Right atrium auricular region (tissue), 2 donors: ENCODE measurements at regions not wholly inside any gene's neighbourhood (a gene's known extent, or its start where the extent isn't known, plus 50 kb on each side); places are given as distances from the start of the nearest gene placed in this dataset.

Experiments
- DNase-seq: peaks from one replicate; pipeline ENCODE4 v3.0.0-alpha.2; 2019; ENCODE audit warnings: low spot score
- H3K27ac ChIP-seq, 2 donors: fragments of 200-600 bp; sonication (generic); 1 replicate in 1 of 2; 2 replicates in 1 of 2; pipeline ENCODE4 v1.5.1; 2016 to 2019
- H3K27me3 ChIP-seq, 2 donors: fragments of 200-600 bp; sonication (generic); one replicate each; pipeline versions ENCODE4 v1.5.1 to v1.6.0; 2017 to 2019
- H3K36me3 ChIP-seq: fragments of 200-600 bp; sonication (generic); one replicate; pipeline ENCODE4 v1.5.1; 2016
- H3K4me1 ChIP-seq, 2 donors: fragments of 200-600 bp; sonication (generic); one replicate each; pipeline versions ENCODE4 v1.5.1 to v1.6.0; 2017 to 2019
- H3K4me3 ChIP-seq, 2 donors: fragments of 200-600 bp; sonication (generic); 1 replicate in 1 of 2; 2 replicates in 1 of 2; pipeline ENCODE4 v1.5.1; 2017 to 2019; ENCODE audit warnings: mild to moderate bottlenecking in 1 of 2, moderate library complexity in 1 of 2
- H3K9me3 ChIP-seq, 2 donors: fragments of 200-600 bp; sonication (generic); one replicate each; pipeline ENCODE4 v1.5.1; 2019
- CTCF ChIP-seq, 2 donors: fragments of 200-600 bp; sonication (generic); IDR thresholded peaks; one replicate each; pipeline ENCODE4 v1.5.1; 2019; ENCODE audit warnings: antibody characterized with exemption in 2 of 2

- Histone ChIP-seq H3K27ac (no peak overlapping the region), H3K4me1 (peaks cover 0 to 5% of the 10 kb centered on the region in 2 donors), H3K27me3 (no peaks in the 10 kb centered on the region), H3K9me3 (no peaks in the 10 kb centered on the region), H3K4me3 (no peak overlapping the region), H3K36me3 (no peaks in the 10 kb centered on the region)
- no peak for DNase-seq
- TF ChIP-seq CTCF (IDR thresholded peaks at IDR 0.05): no peak
Measured at GRCh38 chr15:92538115-92538514, 117.5 kb downstream of the FAM174B start.

GRCh38 chr15:92533298-92533697 lies 122.3 kb downstream of the FAM174B start:
- DNase-seq: no peak
- TF ChIP-seq CTCF (IDR thresholded peaks at IDR 0.05): no peak
- Histone ChIP-seq H3K27me3 (no peaks in the 10 kb centered on the region), H3K4me3 (no peak overlapping the region), H3K27ac (no peak overlapping the region), H3K9me3 (no peaks in the 10 kb centered on the region), H3K4me1 (no peaks in the 10 kb centered on the region), H3K36me3 (no peaks in the 10 kb centered on the region)

DNA sequence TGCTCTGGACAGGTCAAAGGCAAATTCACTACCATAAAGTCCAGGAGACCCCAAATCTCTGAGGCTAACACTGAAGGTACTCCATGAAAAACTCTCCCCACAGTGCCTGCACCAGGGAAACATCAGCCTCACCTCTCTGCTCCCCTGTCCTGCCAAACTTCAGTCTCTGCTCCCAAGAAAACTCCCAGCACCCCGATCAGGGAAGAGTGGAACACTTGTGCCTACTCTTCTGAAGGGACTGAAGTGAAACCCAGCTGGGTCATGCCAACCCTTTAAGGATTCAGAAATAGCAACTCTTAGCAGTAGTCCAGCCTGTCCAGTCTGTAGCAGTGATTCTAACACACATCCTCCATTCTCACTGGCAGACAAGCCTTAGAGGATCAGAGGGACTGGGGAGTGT lies 124.2 kb downstream of the FAM174B start:
- Histone ChIP-seq H3K4me1 (no peaks in the 10 kb centered on the region), H3K4me3 (no peak overlapping the region), H3K27me3 (no peaks in the 10 kb centered on the region), H3K27ac (no peak overlapping the region), H3K9me3 (no peaks in the 10 kb centered on the region), H3K36me3 (no peaks in the 10 kb centered on the region)
- DNase-seq: no peak
- TF ChIP-seq CTCF (IDR thresholded peaks at IDR 0.05): no peak

GRCh38 chr15:92528736-92529135 lies 126.8 kb downstream of the FAM174B start:
- H3K4me1 ChIP-seq: no peaks in the 10 kb centered on the region
- no peak overlapping the region for H3K27ac ChIP-seq
- no peak for TF ChIP-seq CTCF (IDR thresholded peaks at IDR 0.05)
- no peak for DNase-seq
- H3K27me3 ChIP-seq: no peaks in the 10 kb centered on the region
- no peaks in the 10 kb centered on the region for H3K9me3 ChIP-seq
- no peak overlapping the region for H3K4me3 ChIP-seq
- H3K36me3 ChIP-seq: no peaks in the 10 kb centered on the region

DNA sequence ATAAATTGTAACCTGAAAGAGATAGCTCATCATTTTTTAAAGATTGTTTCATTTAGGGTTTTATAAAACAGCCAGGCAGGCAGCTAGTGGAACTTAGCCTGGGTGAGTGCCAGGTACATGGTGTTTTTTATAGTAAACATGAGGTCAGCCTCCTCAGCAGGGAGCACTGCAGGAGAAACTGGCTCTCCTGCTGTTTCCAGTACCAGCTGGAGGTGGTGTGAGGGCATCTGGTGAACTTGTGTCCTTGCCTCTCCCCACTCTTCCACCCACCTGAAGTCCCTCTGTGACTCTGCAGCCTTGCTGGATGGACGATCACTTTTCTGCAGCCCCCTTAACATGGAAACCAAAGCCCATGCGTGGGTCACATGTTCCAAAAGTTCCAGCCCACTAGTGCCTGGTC lies 128.4 kb downstream of the FAM174B start:
- no peak for DNase-seq
- no peaks in the 10 kb centered on the region for H3K9me3 ChIP-seq
- no peaks in the 10 kb centered on the region for H3K36me3 ChIP-seq
- H3K4me1 ChIP-seq: no peaks in the 10 kb centered on the region
- no peak overlapping the region for H3K4me3 ChIP-seq
- no peaks in the 10 kb centered on the region for H3K27me3 ChIP-seq
- TF ChIP-seq CTCF (IDR thresholded peaks at IDR 0.05): no peak
- peak overlapping the region in 1 of 2 donors; percentile 17 for H3K27ac ChIP-seq

GRCh38 chr15:92525758-92526245 lies 129.8 kb downstream of the FAM174B start:
- no peak for TF ChIP-seq CTCF (IDR thresholded peaks at IDR 0.05)

More at GRCh38 chr15:92525758-92526245, 129.8 kb downstream of the FAM174B start:
- H3K4me1 ChIP-seq: no peaks in the 10 kb centered on the region
- DNase-seq: no peak
- H3K9me3 ChIP-seq: no peaks in the 10 kb centered on the region
- H3K4me3 ChIP-seq: no peak overlapping the region
- H3K27me3 ChIP-seq: no peaks in the 10 kb centered on the region
- no peak overlapping the region for H3K27ac ChIP-seq
- no peaks in the 10 kb centered on the region for H3K36me3 ChIP-seq
